ENCODE measurements at regions not wholly inside any gene's neighbourhood (a gene's known extent, or its start where the extent isn't known, plus 50 kb on each side); places are given as distances from the start of the nearest gene placed in this dataset.

- Mint-ChIP-seq H3K9me3 (no peaks in the 10 kb centered on the region), H3K27me3 (no peaks in the 10 kb centered on the region), H3K36me3 (no peaks in the 10 kb centered on the region), H3K4me3 (no peak overlapping the region), H3K4me1 (peaks cover 3% of the 10 kb centered on the region), H3K27ac (no peak overlapping the region)
- no peak for ATAC-seq (ENCODE audit: low read depth)
- POLR2A ChIA-PET, result no interaction called here
- DNase-seq, result no peak
Observed at GRCh38 chrX:20393944-20394343, 127.2 kb upstream of the RPS6KA3 start.

GRCh38 chrX:20388594-20388993 lies 121.9 kb upstream of the RPS6KA3 start:
- POLR2A ChIA-PET, result no interaction called here
- Mint-ChIP-seq H3K9me3 (no peaks in the 10 kb centered on the region), H3K4me1 (no peaks in the 10 kb centered on the region), H3K36me3 (no peaks in the 10 kb centered on the region), H3K4me3 (no peak overlapping the region), H3K27ac (no peak overlapping the region), H3K27me3 (no peaks in the 10 kb centered on the region)
- DNase-seq, result no peak
- no peak for ATAC-seq (ENCODE audit: low read depth)

GRCh38 chrX:20383477-20383876 lies 116.8 kb upstream of the RPS6KA3 start:
- Mint-ChIP-seq H3K4me1 (peaks cover 10% of the 10 kb centered on the region), H3K27ac (no peak overlapping the region), H3K9me3 (no peaks in the 10 kb centered on the region), H3K36me3 (peaks cover 1% of the 10 kb centered on the region), H3K27me3 (no peaks in the 10 kb centered on the region), H3K4me3 (no peak overlapping the region)
- no peak for DNase-seq
- POLR2A ChIA-PET, result no interaction called here
- ATAC-seq (ENCODE audit: low read depth), result no peak

- no peaks in the 10 kb centered on the region for H3K27me3 Mint-ChIP-seq
- POLR2A ChIA-PET, result no interaction called here
- DNase-seq (no peak), ATAC-seq (ENCODE audit: low read depth) (peak; percentile 60)
- H3K27ac Mint-ChIP-seq, result peak overlapping the region; percentile 51
- peaks cover 12% of the 10 kb centered on the region for H3K4me1 Mint-ChIP-seq
- peak overlapping the region; percentile 52 for H3K4me3 Mint-ChIP-seq
- H3K36me3 Mint-ChIP-seq, result peaks cover 1% of the 10 kb centered on the region
- no peaks in the 10 kb centered on the region for H3K9me3 Mint-ChIP-seq
Observed at GRCh38 chrX:20382518-20383297, 116.0 kb upstream of the RPS6KA3 start.

GRCh38 chrX:20382082-20382481 lies 115.4 kb upstream of the RPS6KA3 start:
- POLR2A ChIA-PET, result no interaction called here
- no peaks in the 10 kb centered on the region for H3K9me3 Mint-ChIP-seq
- no peak overlapping the region for H3K27ac Mint-ChIP-seq
- H3K4me1 Mint-ChIP-seq, result peaks cover 12% of the 10 kb centered on the region
- no peak for DNase-seq
- peak overlapping the region; percentile 43 for H3K4me3 Mint-ChIP-seq
- H3K27me3 Mint-ChIP-seq, result no peaks in the 10 kb centered on the region
- peaks cover 1% of the 10 kb centered on the region for H3K36me3 Mint-ChIP-seq
- no peak for ATAC-seq (ENCODE audit: low read depth)

- DNase-seq (no peak), ATAC-seq (ENCODE audit: low read depth) (peak; percentile 42)
- Mint-ChIP-seq H3K4me3 (no peak overlapping the region), H3K27me3 (no peaks in the 10 kb centered on the region), H3K36me3 (peaks cover 1% of the 10 kb centered on the region), H3K4me1 (peaks cover 15% of the 10 kb centered on the region), H3K9me3 (no peaks in the 10 kb centered on the region), H3K27ac (no peak overlapping the region)
- POLR2A ChIA-PET, result no interaction called here
Observed at GRCh38 chrX:20378233-20378920, 111.7 kb upstream of the RPS6KA3 start.

- DNase-seq (no peak), ATAC-seq (ENCODE audit: low read depth) (no peak)
- peaks cover 13% of the 10 kb centered on the region for H3K4me1 Mint-ChIP-seq
- no peaks in the 10 kb centered on the region for H3K27me3 Mint-ChIP-seq
- peak overlapping the region; percentile 42 for H3K27ac Mint-ChIP-seq
- H3K4me3 Mint-ChIP-seq, result peak overlapping the region; percentile 31
- POLR2A ChIA-PET, result no interaction called here
- no peaks in the 10 kb centered on the region for H3K9me3 Mint-ChIP-seq
- no peaks in the 10 kb centered on the region for H3K36me3 Mint-ChIP-seq
Observed at GRCh38 chrX:20374900-20375438, 108.3 kb upstream of the RPS6KA3 start.

GRCh38 chrX:20374450-20374849 lies 107.7 kb upstream of the RPS6KA3 start:
- POLR2A ChIA-PET, result no interaction called here
- no peaks in the 10 kb centered on the region for H3K9me3 Mint-ChIP-seq
- H3K36me3 Mint-ChIP-seq, result no peaks in the 10 kb centered on the region
- DNase-seq, result no peak
- H3K4me1 Mint-ChIP-seq, result peaks cover 12% of the 10 kb centered on the region
- no peaks in the 10 kb centered on the region for H3K27me3 Mint-ChIP-seq
- no peak for ATAC-seq (ENCODE audit: low read depth)
- no peak overlapping the region for H3K4me3 Mint-ChIP-seq
- H3K27ac Mint-ChIP-seq, result no peak overlapping the region

- no peak overlapping the region for H3K4me3 Mint-ChIP-seq
Observed at GRCh38 chrX:20373063-20373462, 106.4 kb upstream of the RPS6KA3 start.

GRCh38 chrX:20372533-20372932 lies 105.8 kb upstream of the RPS6KA3 start:
- POLR2A ChIA-PET, result no interaction called here
- no peak overlapping the region for H3K27ac Mint-ChIP-seq
- no peak overlapping the region for H3K4me3 Mint-ChIP-seq
- no peaks in the 10 kb centered on the region for H3K27me3 Mint-ChIP-seq
- H3K36me3 Mint-ChIP-seq, result no peaks in the 10 kb centered on the region
- DNase-seq, result no peak
- peaks cover 10% of the 10 kb centered on the region for H3K4me1 Mint-ChIP-seq
- no peak for ATAC-seq (ENCODE audit: low read depth)
- H3K9me3 Mint-ChIP-seq, result no peaks in the 10 kb centered on the region

More at GRCh38 chrX:20373063-20373462, 106.4 kb upstream of the RPS6KA3 start:
- no peak for DNase-seq
- peaks cover 10% of the 10 kb centered on the region for H3K4me1 Mint-ChIP-seq
- no peaks in the 10 kb centered on the region for H3K27me3 Mint-ChIP-seq
- no peak for ATAC-seq (ENCODE audit: low read depth)
- POLR2A ChIA-PET, result no interaction called here
- no peaks in the 10 kb centered on the region for H3K9me3 Mint-ChIP-seq
- no peaks in the 10 kb centered on the region for H3K36me3 Mint-ChIP-seq
- H3K27ac Mint-ChIP-seq, result no peak overlapping the region

GRCh38 chrX:20369468-20369867 lies 102.8 kb upstream of the RPS6KA3 start:
- Mint-ChIP-seq H3K4me1 (peaks cover 6% of the 10 kb centered on the region), H3K36me3 (no peaks in the 10 kb centered on the region), H3K4me3 (no peak overlapping the region), H3K27ac (no peak overlapping the region), H3K9me3 (no peaks in the 10 kb centered on the region), H3K27me3 (no peaks in the 10 kb centered on the region)
- POLR2A ChIA-PET, result no interaction called here
- no peak for DNase-seq
- ATAC-seq (ENCODE audit: low read depth), result no peak

- Mint-ChIP-seq H3K4me3 (no peak overlapping the region), H3K27ac (no peak overlapping the region), H3K9me3 (no peaks in the 10 kb centered on the region), H3K27me3 (no peaks in the 10 kb centered on the region), H3K36me3 (no peaks in the 10 kb centered on the region), H3K4me1 (no peaks in the 10 kb centered on the region)
- POLR2A ChIA-PET, result no interaction called here
- ATAC-seq (ENCODE audit: low read depth) (no peak), DNase-seq (no peak)
Observed at GRCh38 chrX:20364238-20364637, 97.5 kb upstream of the RPS6KA3 start.

- DNase-seq (no peak), ATAC-seq (ENCODE audit: low read depth) (no peak)
- no peaks in the 10 kb centered on the region for H3K27me3 Mint-ChIP-seq
- POLR2A ChIA-PET, result interaction anchor here (0.9 kb wide), 1 partner anchor 19 kb away, joined by 3 read pairs; no protein-coding TSS in a partner anchor
- no peaks in the 10 kb centered on the region for H3K4me1 Mint-ChIP-seq
- no peak overlapping the region for H3K4me3 Mint-ChIP-seq
- no peak overlapping the region for H3K27ac Mint-ChIP-seq
- H3K9me3 Mint-ChIP-seq, result no peaks in the 10 kb centered on the region
- no peaks in the 10 kb centered on the region for H3K36me3 Mint-ChIP-seq
Observed at GRCh38 chrX:20363275-20363674, 96.6 kb upstream of the RPS6KA3 start.

All from activated naive CD8-positive, alpha-beta T cell treated with anti-CD3 and anti-CD28 coated beads, Interleukin-2, amount 10 ng/mL, durations not matched to agents 7 days and 5 days (primary cell).